ENCODE measurements at regions not wholly inside any gene's neighbourhood (a gene's known extent, or its start where the extent isn't known, plus 50 kb on each side); places are given as distances from the start of the nearest gene placed in this dataset.
"Not testable (repeated sequence)": the region's sequence is repeated elsewhere in the genome, so short reads cannot be mapped to it uniquely, and the experiment has no call there.

DNA sequence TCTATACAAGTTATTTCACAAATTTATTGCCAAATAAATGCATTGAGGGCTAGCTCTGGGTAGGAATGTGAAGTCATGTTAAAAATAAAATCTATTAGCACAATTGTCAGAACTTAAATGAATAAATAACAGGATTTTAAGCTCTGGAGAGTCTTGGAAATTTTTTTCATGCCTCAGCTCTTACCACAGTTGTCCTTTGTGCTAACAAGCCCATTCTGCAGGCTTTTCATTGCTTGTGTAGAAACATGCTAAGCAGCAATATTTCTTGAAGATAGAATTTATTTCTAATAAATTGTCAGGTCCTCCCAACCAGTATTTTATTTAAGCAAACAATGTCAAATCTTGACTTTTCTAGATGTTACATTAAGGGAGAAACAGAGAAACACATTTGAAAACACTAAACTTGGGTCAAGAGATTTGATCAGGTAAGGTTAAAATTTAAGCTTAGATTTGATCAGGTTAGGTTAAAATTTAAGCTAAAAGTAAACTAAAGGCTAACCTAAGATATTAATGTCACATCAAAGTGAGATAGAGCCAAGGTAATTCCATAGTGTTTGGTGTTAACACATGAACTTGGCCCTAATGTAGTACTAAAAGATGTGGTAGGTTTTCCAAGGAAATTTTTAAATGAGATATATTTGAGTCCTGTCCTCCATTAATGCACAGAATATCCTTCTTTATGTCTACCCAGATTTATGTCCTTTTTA lies 179.1 kb upstream of the IL1RAPL1 start:
- no peak for DNase-seq

DNA sequence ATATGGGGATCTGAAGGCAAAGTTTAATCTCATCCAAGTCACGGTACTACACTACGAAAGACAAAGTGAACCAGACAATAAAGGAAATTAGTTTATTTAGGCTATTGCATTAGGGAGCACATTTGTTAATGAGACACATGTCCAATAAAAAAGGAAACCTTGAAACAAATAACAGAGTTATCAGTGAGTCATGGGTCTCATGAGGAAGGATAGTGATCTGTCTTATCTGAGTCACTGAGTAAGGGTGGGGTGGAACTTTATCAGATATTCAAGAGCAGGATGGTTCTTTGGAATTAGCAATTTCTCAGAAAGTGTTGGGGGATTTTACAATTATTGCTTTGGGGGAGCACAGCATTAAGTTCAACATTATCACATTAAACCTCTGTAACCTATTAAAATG lies 188.9 kb upstream of the IL1RAPL1 start:
- DNase-seq = no peak

DNA sequence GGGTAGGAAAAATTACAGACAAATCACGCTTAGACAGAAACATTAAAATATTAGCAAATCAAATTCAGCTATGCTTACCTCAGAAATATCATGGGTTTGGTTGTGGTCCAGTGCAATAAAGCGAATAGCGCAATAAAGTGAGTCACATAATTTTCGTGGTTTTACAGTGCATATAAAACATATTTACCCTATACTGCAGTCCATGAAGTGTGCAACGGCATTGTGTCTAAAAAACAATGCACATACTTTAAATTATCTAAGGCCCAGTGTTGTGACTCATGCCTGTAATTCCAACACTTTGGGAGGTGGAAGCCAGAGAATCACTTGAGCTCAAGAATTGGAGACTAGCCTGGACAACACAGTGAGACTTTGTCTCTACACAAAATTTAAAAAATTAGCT lies 195.7 kb upstream of the IL1RAPL1 start:
- no peak for DNase-seq

DNA sequence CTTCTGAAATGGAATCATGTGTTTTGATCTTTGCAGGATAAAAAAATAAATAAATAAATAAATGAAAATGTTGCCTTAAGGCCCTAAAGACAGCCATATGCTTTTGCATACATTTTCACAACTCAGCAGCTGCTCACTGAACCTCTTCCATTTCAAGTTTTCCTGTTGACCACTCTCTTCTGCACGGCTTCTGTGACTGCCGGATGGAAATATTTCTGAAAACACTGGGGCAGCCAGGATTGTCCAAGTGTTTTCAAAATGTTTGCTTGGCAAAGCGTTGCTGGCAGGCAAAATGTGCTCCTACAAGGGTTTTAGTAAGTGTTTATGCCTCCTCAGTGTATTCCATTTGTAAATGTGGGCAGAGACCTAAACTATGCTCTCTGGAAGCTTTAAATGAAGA lies 208.1 kb upstream of the IL1RAPL1 start:
- DNase-seq = no peak

- not testable (repeated sequence) for DNase-seq
Measured at GRCh38 chrX:28367649-28368048, 219.6 kb upstream of the IL1RAPL1 start.

- DNase-seq = no peak
Measured at GRCh38 chrX:28351801-28352200, 235.4 kb upstream of the IL1RAPL1 start.

DNA sequence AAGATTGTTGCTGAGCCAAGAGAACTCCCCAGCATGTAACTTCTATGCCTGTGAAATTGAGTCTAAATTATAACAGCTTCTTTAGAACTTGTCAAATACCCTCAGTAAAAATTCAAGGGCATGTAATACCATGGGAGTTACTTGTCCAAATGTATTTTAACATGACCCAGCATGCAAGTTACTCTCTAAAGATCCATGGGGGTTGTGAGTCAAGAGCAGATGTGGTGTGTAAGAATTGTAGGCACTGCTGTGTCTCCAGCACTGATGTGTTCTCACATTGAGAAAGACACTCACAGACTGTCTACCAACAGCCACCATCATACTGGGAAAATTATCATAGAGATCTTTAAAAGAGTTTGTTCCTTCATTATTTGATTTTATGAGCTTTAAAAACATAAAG lies 237.4 kb upstream of the IL1RAPL1 start:
- DNase-seq = no peak

- DNase-seq = no peak
Measured at GRCh38 chrX:28347476-28347875, 239.8 kb upstream of the IL1RAPL1 start.

- no peak for DNase-seq
Measured at GRCh38 chrX:28329156-28329555, 258.1 kb upstream of the IL1RAPL1 start.

- no peak for DNase-seq
Measured at GRCh38 chrX:28324321-28324721, 262.9 kb upstream of the IL1RAPL1 start.

- DNase-seq = no peak
Measured at GRCh38 chrX:28321286-28321685, 266.0 kb upstream of the IL1RAPL1 start.

GRCh38 chrX:28312965-28313364 lies 274.3 kb upstream of the IL1RAPL1 start:
- no peak for DNase-seq

- no peak for DNase-seq
Measured at GRCh38 chrX:28312259-28312658, 275.0 kb upstream of the IL1RAPL1 start.

- DNase-seq = no peak
Measured at GRCh38 chrX:28311466-28311865, 275.8 kb upstream of the IL1RAPL1 start.

DNA sequence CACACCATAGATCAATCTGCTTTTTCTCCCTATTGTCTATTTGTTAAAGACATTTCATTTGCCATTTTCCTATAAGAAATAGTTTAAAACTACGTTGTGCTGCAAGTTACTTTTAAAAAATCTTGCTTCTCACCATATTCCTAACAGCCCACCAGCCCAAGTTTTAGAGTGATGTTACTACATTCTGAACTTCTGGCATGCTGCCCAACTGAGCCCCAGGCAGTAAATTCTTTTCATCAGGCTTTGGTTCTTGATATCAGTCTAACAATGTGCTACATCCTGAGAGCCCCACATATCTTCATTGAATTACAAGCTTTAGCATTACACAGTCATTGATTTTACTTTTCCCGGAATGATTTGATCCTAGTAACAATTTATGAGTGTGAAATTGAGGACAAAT lies 283.8 kb upstream of the IL1RAPL1 start:
- DNase-seq = no peak

DNA sequence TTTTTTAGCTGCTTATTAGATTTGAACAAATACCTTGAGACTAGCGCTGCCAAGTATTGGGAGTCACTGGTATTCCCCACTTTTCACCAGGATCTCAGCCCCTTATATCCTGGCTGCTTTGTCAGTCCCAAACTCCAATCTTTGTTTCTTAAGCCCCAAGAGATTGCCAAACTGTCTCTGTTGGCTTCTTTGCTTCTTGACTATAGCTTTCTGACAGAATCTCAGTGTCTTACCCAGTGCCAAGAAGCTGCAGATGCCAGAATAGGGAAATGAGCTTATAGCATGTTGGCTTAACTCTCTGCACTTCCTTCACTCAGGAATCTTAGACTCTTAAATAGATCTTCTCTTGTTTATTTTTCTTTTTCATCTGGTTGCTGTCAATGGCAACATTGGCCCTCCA lies 297.5 kb upstream of the DCAF8L1 start:
- DNase-seq = no peak

DNA sequence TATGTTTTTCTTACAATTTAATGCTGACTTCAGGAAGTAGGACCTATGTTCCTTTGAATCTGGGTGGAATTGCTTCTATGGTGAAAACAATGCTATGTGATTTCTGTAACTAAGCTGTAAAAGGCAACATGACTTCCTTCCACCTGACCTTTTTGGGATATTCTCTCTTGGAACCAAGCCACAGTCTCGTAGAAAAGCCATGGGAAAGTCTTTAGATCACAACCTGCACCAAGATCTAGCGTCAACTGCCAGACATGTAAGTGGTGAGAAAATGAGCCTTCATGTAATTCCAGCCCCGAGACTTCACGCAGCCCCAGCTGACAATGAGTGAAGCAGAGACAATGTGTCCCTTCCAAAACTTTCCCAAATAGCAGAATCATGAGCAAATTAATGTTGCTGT lies 297.0 kb upstream of the DCAF8L1 start:
- DNase-seq = no peak

GRCh38 chrX:28273736-28274135 lies 292.5 kb upstream of the DCAF8L1 start:
- DNase-seq = no peak

DNA sequence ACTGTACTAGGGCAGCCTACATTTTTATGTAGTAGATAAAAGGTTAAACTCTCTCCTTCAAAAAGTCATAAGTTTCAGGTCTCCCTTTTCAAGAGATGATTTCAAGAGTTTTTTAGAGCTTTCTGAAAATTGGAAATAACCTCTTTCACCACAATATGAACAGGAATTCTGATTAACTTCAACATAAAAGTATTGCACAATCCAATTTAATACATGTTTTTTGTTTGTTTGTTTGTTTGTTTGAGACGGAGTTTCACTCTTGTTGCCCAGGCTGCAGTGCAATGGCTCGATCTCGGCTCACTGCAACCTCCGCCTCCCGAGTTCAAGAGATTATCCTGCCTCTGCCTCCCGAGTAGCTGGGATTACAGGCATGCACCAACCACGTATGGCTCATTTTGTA lies 265.4 kb upstream of the DCAF8L1 start:
- no peak for DNase-seq

DNA sequence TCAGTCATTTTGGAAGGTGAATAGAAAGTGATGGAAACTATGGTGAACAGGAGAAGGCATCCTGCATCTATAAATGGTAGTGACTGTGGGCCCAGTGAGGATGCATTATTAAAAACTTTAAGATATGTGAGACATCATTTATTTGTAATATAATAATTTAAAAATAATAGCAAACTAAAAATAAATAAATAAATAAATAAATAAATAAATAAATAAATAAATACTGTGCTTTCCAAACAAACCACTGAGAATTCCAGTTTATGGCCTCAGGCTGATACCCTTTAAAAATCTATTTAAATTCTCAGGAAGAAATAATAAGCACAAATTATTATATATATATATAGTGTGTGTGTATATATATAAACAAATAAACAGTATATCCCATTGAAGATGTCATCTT lies 248.0 kb upstream of the DCAF8L1 start:
- no peak for DNase-seq

GRCh38 chrX:28225513-28225912 lies 244.3 kb upstream of the DCAF8L1 start:
- DNase-seq = no peak

- no peak for DNase-seq
Measured at GRCh38 chrX:28223991-28224390, 242.7 kb upstream of the DCAF8L1 start.

- DNase-seq = no peak
Measured at GRCh38 chrX:28223469-28223868, 242.2 kb upstream of the DCAF8L1 start.

DNA sequence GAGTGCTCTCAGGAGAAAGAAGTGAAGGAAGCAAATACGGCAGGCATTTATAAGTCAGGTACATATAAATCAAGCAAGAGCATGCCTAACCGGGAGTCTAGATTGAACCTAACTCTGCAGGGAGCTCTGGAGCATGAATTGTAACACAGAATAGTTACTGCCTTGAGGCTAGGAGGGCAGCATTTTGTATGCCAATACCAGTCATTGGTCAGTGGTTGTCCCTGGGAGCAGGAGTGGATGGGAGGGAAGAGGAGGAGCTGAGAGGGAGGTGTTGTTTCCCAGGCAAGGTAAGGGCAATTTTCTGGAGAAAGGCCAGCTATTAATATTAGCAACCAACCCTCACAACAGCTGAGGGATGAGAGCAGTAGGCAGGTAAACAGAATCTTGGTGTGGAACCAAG lies 224.7 kb upstream of the DCAF8L1 start:
- DNase-seq = peak; percentile 36

DNA sequence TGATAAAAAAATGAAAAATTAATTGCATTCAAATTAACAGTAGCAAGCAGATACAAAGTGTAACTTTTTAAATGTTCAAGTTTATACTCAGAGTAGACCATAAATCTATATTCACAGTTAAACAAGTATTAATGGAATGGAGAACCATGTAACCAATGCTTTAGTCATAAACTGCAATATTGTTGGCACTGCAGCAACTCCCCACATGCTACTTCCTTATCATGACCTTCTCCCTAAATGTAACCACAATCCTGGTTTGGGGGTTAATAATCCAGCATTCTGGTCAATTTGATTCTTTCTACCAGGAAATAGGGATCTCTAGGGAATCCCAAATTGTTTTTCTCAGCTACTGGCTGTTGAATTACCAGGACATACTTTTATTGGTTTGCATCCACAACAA lies 223.9 kb upstream of the DCAF8L1 start:
- DNase-seq = no peak

DNA sequence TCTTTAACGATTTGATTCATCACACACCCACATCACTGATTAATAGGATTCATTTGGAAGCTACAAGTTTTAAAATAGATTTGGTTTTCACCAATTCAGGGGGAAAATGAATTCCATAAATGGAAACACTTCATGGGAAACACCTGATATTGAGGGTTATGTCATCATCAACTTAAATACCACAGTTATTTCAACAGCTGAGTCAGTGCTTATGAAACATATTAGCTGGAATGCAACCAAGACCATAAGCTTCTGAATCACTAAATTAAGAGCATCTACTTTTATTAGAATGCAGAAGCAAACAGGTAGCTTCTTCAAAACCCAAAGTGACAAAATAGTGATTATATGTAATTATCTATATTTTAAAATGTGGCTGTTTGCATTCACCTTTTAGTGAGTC lies 207.8 kb upstream of the DCAF8L1 start:
- no peak for DNase-seq
